HepG2 (cell line): ENCODE measurements at regions not wholly inside any gene's neighbourhood (a gene's known extent, or its start where the extent isn't known, plus 50 kb on each side); places are given as distances from the start of the nearest gene placed in this dataset.

Experiments
- ATAC-seq: fragments of 200-7000 bp; cut with Tn5 transposase; 3 replicates; pipeline ENCODE4 v1.9.1; 2020; ENCODE audit warnings: mild to moderate bottlenecking, moderate library complexity
- BruUV-seq: library from RNA; stranded (reverse); fragments of 400-500 nt; replicated peaks from 2 replicates; lab custom pipeline; 2021; lab: Mats Ljungman, UMichigan
- CTCF ChIA-PET: fragments of 300-600 bp; formaldehyde crosslinking; extraction: SDS; loops from one replicate; lab custom pipeline; 2021; ENCODE audit warnings: low total read pairs, inconsistent platforms, low intra/inter-chr PET ratio; lab: Yijun Ruan, JAX
- POLR2A ChIA-PET: fragments of 350-600 bp; sonication (Branson Sonifier 250); formaldehyde crosslinking; loops from one replicate; lab custom pipeline; 2020; ENCODE audit warnings: antibody characterized with exemption, inconsistent platforms; lab: Yijun Ruan, JAX
- DNase-seq: peaks from one replicate; pipeline ENCODE4 v3.0.0-alpha.2; 2015; ENCODE audit warnings: low spot score
- FAIRE-seq: peaks from 3 replicates; lab custom pipeline; 2011; peaks lifted over from hg19 to GRCh38; lab: Jason Lieb, UNC
- H2AFZ ChIP-seq: one replicate; pipeline ENCODE4 v1.6.1; 2011; ENCODE audit warnings: low read length, inconsistent platforms
- H3K27ac ChIP-seq: fragments of 300-600 bp; 3 replicates; pipeline ENCODE4 v1.8.0; 2011; ENCODE audit warnings: mixed run types, mild to moderate bottlenecking, mixed read lengths, low read length, inconsistent platforms; ENCODE audit not compliant: insufficient read depth; ENCODE audit errors: extremely low read length
- H3K27me3 ChIP-seq, 2 experiments: fragments of 200-600 bp in 1 of 2; 2 replicates in 1 of 2; 3 replicates in 1 of 2; pipeline versions ENCODE4 v1.6.0 to v1.8.0; 2011; ENCODE audit warnings: low read length in 2 of 2, mild to moderate bottlenecking in 2 of 2, moderate library complexity in 2 of 2, inconsistent platforms in 1 of 2; ENCODE audit not compliant: insufficient read depth in 2 of 2, control insufficient read depth in 1 of 2
- H3K36me3 ChIP-seq, 2 experiments: fragments of 200-600 bp in 1 of 2; replicated peaks in 1 of 2; 2 replicates in 1 of 2; 3 replicates in 1 of 2; pipeline versions ENCODE4 v1.5.1 to v1.8.0; 2011; ENCODE audit warnings: low read length in 2 of 2, inconsistent platforms in 1 of 2; ENCODE audit not compliant: insufficient read depth in 2 of 2, control insufficient read depth in 1 of 2
- H3K4me1 ChIP-seq: 2 replicates; pipeline ENCODE4 v1.5.1; 2012; ENCODE audit warnings: low read length, inconsistent platforms; ENCODE audit not compliant: insufficient read depth
- H3K4me2 ChIP-seq: 2 replicates; pipeline ENCODE4 v1.6.0; 2011; ENCODE audit warnings: low read depth, low read length, inconsistent platforms
- H3K4me3 ChIP-seq, 3 experiments: fragments of 200-600 bp in 1 of 3; sonication (generic), shearing (Covaris generic) in 1 of 3; replicated peaks in 1 of 3; 2 replicates each; pipeline ENCODE4 v1.5.1; 2011 to 2016; ENCODE audit warnings: low read length in 3 of 3, inconsistent platforms in 2 of 3, low read depth in 2 of 3, mild to moderate bottlenecking in 2 of 3, control low read depth in 1 of 3, mixed read lengths in 1 of 3; ENCODE audit not compliant: insufficient read depth in 1 of 3
- H3K79me2 ChIP-seq: one replicate; pipeline ENCODE4 v1.6.1; 2011; ENCODE audit warnings: low read length, inconsistent platforms; ENCODE audit not compliant: insufficient read depth
- H3K9ac ChIP-seq: 2 replicates; pipeline ENCODE4 v1.6.0; 2011; ENCODE audit warnings: mild to moderate bottlenecking, low read depth, low read length, inconsistent platforms; ENCODE audit not compliant: insufficient read depth
- H3K9me3 ChIP-seq: 2 replicates; pipeline ENCODE4 v1.5.1; 2012; ENCODE audit warnings: mild to moderate bottlenecking, low read length
- H4K20me1 ChIP-seq: 2 replicates; pipeline ENCODE4 v1.6.0; 2011; ENCODE audit warnings: inconsistent platforms, mild to moderate bottlenecking, low read length, moderate library complexity; ENCODE audit not compliant: insufficient read depth
- AGO2 ChIP-seq: fragments of 200-400 bp; formaldehyde crosslinking; optimal IDR thresholded peaks from 2 replicates; pipeline ENCODE3; 2017; ENCODE audit warnings: mild to moderate bottlenecking, low read depth, low read length, moderate library complexity
- ELF1 ChIP-seq: sonication (generic); formaldehyde crosslinking; IDR thresholded peaks from 2 replicates; pipeline ENCODE4 v1.4.0; 2020; ENCODE audit warnings: missing genetic modification reagents
- ELK4 ChIP-seq: sonication (generic); formaldehyde crosslinking; IDR thresholded peaks from 2 replicates; pipeline ENCODE4 v1.9.0; 2021; ENCODE audit warnings: missing genetic modification reagents, borderline replicate concordance
- FOXA3 ChIP-seq: IDR thresholded peaks from 2 replicates; pipeline ENCODE4 v1.6.1; 2016; ENCODE audit warnings: missing genetic modification reagents, missing compliant biosample characterization
- PRDM4 ChIP-seq: sonication (generic); formaldehyde crosslinking; IDR thresholded peaks from 2 replicates; pipeline ENCODE4 v1.9.0; 2021; ENCODE audit warnings: missing genetic modification reagents, borderline replicate concordance
- RFXANK ChIP-seq: IDR thresholded peaks from 2 replicates; pipeline ENCODE4 v1.6.1; 2016
- SALL1 ChIP-seq: sonication (generic); formaldehyde crosslinking; IDR thresholded peaks from 2 replicates; pipeline ENCODE4 v1.8.0; 2022; ENCODE audit warnings: mild to moderate bottlenecking, missing genetic modification reagents
- TBX2 ChIP-seq: sonication (generic); formaldehyde crosslinking; IDR thresholded peaks from 2 replicates; pipeline ENCODE4 v1.5.0; 2020; ENCODE audit warnings: missing genetic modification reagents, mild to moderate bottlenecking, borderline replicate concordance
- TBX3 ChIP-seq: fragments of 450-650 bp; IDR thresholded peaks from 2 replicates; pipeline ENCODE4 v1.6.1; 2017; ENCODE audit warnings: antibody characterized with exemption, mild to moderate bottlenecking, inconsistent platforms, borderline replicate concordance
- TOE1 ChIP-seq: sonication (generic); formaldehyde crosslinking; IDR thresholded peaks from 2 replicates; pipeline ENCODE4 v1.4.0; 2020; ENCODE audit warnings: mild to moderate bottlenecking, missing genetic modification reagents
- ZFX ChIP-seq: sonication (generic); formaldehyde crosslinking; IDR thresholded peaks from 2 replicates; pipeline ENCODE4 v1.4.0; 2020; ENCODE audit warnings: mild to moderate bottlenecking, low read depth, missing genetic modification reagents, moderate library complexity
- ZNF607 ChIP-seq: sonication (generic); formaldehyde crosslinking; IDR thresholded peaks from 2 replicates; pipeline ENCODE4 v1.5.1; 2020; ENCODE audit warnings: missing genetic modification reagents, mild to moderate bottlenecking, borderline replicate concordance
- ZNF720 ChIP-seq: sonication (generic); formaldehyde crosslinking; IDR thresholded peaks from 2 replicates; pipeline ENCODE4 v1.4.0; 2020; ENCODE audit warnings: missing genetic modification reagents
- ZNF737 ChIP-seq: sonication (generic); formaldehyde crosslinking; IDR thresholded peaks from 2 replicates; pipeline ENCODE4 v1.5.0; 2020; ENCODE audit warnings: missing genetic modification reagents, mild to moderate bottlenecking, borderline replicate concordance
- WGBS: methylation state at CpG from one replicate; pipeline ENCODE4 v1.1.6; 2017; ENCODE audit warnings: low lambda C conversion rate; 5-methylcytosine and 5-hydroxymethylcytosine counted together
- in situ Hi-C: cut with HindIII; loops from 2 replicates; pipeline ENCODE4 v1.10.0; 2017; ENCODE audit warnings: low pct_unique_long_range_greater_than_20kb; ENCODE audit not compliant: extremely low pct_ligation_motif_present
- intact Hi-C: fragments of 100-400 bp; cut with micrococcal nuclease; formaldehyde crosslinking; loops from one replicate; pipeline ENCODE4 v1.10.0; 2022; ENCODE audit not compliant: unreplicated experiment
- TF ChIP-seq, protein P1 (sequence below): sonication (generic); formaldehyde crosslinking; conservative IDR thresholded peaks from 2 replicates; pipeline ENCODE4 v1.4.0; 2020; ENCODE audit warnings: mild to moderate bottlenecking, missing genetic modification reagents, moderate library complexity

DNA sequence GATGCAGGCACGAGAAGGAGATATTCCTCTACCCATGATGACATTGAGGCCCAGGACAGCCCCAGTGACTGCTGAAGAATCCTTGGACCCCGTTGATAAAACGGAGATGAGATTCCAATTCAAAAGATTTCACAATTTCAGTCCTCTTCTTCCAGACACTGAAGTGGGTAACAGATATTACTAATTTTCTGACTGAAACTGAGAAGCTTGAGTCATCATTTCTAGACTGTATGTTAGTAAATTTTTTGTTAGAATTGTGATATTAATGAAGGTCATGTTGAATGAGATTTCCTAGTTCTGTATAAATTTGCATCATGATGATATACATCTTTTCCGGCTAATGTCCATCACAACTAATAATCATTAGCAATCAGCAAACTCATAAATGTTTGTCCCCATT lies 185.8 kb downstream of the CHRM3 start:
- no peak overlapping the region for H2AFZ ChIP-seq
- ChIA-PET POLR2A (no interaction called here), CTCF (no interaction called here)
- no peak for DNase-seq
- H4K20me1 ChIP-seq = no peaks in the 10 kb centered on the region
- TF ChIP-seq PRDM4 (CRISPR knock-in tag) (no peak), TBX3 (no peak), ELF1 (no peak), RFXANK (CRISPR knock-in tag) (no peak), ZNF737 (CRISPR knock-in tag) (no peak), ZNF607 (CRISPR knock-in tag) (no peak), SALL1 (CRISPR knock-in tag) (no peak), ZNF720 (CRISPR knock-in tag) (no peak), FOXA3 (CRISPR knock-in tag) (no peak), TOE1 (no peak), AGO2 (no peak), TBX2 (CRISPR knock-in tag) (no peak), ELK4 (CRISPR knock-in tag) (no peak), ZFX (CRISPR knock-in tag) (no peak)
- TF ChIP-seq, protein P1, sequence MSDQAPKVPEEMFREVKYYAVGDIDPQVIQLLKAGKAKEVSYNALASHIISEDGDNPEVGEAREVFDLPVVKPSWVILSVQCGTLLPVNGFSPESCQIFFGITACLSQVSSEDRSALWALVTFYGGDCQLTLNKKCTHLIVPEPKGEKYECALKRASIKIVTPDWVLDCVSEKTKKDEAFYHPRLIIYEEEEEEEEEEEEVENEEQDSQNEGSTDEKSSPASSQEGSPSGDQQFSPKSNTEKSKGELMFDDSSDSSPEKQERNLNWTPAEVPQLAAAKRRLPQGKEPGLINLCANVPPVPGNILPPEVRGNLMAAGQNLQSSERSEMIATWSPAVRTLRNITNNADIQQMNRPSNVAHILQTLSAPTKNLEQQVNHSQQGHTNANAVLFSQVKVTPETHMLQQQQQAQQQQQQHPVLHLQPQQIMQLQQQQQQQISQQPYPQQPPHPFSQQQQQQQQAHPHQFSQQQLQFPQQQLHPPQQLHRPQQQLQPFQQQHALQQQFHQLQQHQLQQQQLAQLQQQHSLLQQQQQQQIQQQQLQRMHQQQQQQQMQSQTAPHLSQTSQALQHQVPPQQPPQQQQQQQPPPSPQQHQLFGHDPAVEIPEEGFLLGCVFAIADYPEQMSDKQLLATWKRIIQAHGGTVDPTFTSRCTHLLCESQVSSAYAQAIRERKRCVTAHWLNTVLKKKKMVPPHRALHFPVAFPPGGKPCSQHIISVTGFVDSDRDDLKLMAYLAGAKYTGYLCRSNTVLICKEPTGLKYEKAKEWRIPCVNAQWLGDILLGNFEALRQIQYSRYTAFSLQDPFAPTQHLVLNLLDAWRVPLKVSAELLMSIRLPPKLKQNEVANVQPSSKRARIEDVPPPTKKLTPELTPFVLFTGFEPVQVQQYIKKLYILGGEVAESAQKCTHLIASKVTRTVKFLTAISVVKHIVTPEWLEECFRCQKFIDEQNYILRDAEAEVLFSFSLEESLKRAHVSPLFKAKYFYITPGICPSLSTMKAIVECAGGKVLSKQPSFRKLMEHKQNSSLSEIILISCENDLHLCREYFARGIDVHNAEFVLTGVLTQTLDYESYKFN = no peak
- H3K36me3 ChIP-seq = no peaks in the 10 kb centered on the region
- no TSS peak for BruUV-seq
- FAIRE-seq = no peak
- 11% methylated on average over 4 of the region's 4 CpGs for WGBS
- H3K9me3 ChIP-seq = peaks cover 76% of the 10 kb centered on the region
- no peak for ATAC-seq
- no peaks in the 10 kb centered on the region for H3K27me3 ChIP-seq
- in situ Hi-C loops (no loop called here), intact Hi-C loops (no loop called here)
- H3K4me3 ChIP-seq = no peak overlapping the region
- H3K4me2 ChIP-seq = no peak overlapping the region
- no peak overlapping the region for H3K9ac ChIP-seq
- H3K79me2 ChIP-seq = no peaks in the 10 kb centered on the region
- H3K4me1 ChIP-seq = no peaks in the 10 kb centered on the region
- no peak overlapping the region for H3K27ac ChIP-seq
